Astrocyte of the spinal cord (primary cell): ENCODE measurements at regions not wholly inside any gene's neighbourhood (a gene's known extent, or its start where the extent isn't known, plus 50 kb on each side); places are given as distances from the start of the nearest gene placed in this dataset.

ENCODE experiments used
- DNase-seq: peaks from one replicate; pipeline ENCODE4 v3.0.0; 2011; ENCODE audit warnings: low read depth, low spot score
- H3K4me3 ChIP-seq: 2 replicates; pipeline ENCODE4 v1.5.1; 2011; ENCODE audit warnings: low read depth, mild to moderate bottlenecking, low read length, moderate library complexity
- in situ Hi-C: cut with HindIII; loops from 2 replicates; pipeline ENCODE4 v1.10.0; 2017; ENCODE audit warnings: low sequenced_read_pairs
- TF ChIP-seq, protein P1 (sequence below): IDR thresholded peaks from 2 replicates; pipeline ENCODE4 v1.5.1; 2012; ENCODE audit warnings: low read depth, mild to moderate bottlenecking, low read length, inconsistent platforms

DNA sequence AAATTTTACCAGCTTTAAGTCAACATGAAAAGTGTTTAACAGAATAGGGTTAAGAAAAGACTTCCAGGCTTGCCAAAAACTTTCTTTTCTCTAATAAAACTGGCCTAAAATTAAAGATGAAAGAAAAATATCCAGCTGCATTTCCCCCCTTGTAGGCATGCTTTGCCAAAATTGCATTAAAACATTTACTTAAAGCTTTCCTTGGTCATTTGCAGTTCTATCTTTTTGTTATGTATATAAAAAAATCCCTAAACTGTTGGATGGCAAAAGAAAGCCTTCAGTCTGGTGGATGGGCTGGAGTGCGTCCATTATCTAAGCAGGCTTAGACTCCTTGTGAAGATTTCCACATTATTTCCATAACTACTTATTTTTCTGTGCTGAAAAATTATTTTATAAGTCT, 105.4 kb upstream of the DSEL start:
- TF ChIP-seq, protein P1, sequence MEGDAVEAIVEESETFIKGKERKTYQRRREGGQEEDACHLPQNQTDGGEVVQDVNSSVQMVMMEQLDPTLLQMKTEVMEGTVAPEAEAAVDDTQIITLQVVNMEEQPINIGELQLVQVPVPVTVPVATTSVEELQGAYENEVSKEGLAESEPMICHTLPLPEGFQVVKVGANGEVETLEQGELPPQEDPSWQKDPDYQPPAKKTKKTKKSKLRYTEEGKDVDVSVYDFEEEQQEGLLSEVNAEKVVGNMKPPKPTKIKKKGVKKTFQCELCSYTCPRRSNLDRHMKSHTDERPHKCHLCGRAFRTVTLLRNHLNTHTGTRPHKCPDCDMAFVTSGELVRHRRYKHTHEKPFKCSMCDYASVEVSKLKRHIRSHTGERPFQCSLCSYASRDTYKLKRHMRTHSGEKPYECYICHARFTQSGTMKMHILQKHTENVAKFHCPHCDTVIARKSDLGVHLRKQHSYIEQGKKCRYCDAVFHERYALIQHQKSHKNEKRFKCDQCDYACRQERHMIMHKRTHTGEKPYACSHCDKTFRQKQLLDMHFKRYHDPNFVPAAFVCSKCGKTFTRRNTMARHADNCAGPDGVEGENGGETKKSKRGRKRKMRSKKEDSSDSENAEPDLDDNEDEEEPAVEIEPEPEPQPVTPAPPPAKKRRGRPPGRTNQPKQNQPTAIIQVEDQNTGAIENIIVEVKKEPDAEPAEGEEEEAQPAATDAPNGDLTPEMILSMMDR, result no peak
- in situ Hi-C loops, result no loop called here
- DNase-seq, result no peak
- no peak overlapping the region for H3K4me3 ChIP-seq

- H3K4me3 ChIP-seq, result no peak overlapping the region
- TF ChIP-seq, protein P1, result no peak
- DNase-seq, result no peak
- in situ Hi-C loops, result no loop called here
These were observed 104.7 kb upstream of the DSEL start for GRCh38 chr18:67621049-67621713.

- no peak for DNase-seq
- TF ChIP-seq, protein P1, result no peak
- in situ Hi-C loops, result no loop called here
- no peak overlapping the region for H3K4me3 ChIP-seq
These were observed 101.5 kb upstream of the DSEL start for GRCh38 chr18:67618061-67618460.

- DNase-seq, result no peak
- in situ Hi-C loops, result no loop called here
- no peak overlapping the region for H3K4me3 ChIP-seq
- TF ChIP-seq, protein P1, result no peak
These were observed 99.4 kb upstream of the DSEL start for GRCh38 chr18:67615876-67616275.

GRCh38 chr18:67613731-67614130, 97.2 kb upstream of the DSEL start:
- in situ Hi-C loops, result no loop called here

GRCh38 chr18:67612281-67612680, 95.8 kb upstream of the DSEL start:
- no peak for DNase-seq
- H3K4me3 ChIP-seq, result no peak overlapping the region
- in situ Hi-C loops, result no loop called here
- TF ChIP-seq, protein P1, result no peak

More at GRCh38 chr18:67613731-67614130, 97.2 kb upstream of the DSEL start:
- TF ChIP-seq, protein P1, result no peak
- no peak for DNase-seq
- H3K4me3 ChIP-seq, result no peak overlapping the region
